Gastrocnemius medialis (tissue), 4 donors: ENCODE measurements at regions not wholly inside any gene's neighbourhood (a gene's known extent, or its start where the extent isn't known, plus 50 kb on each side); places are given as distances from the start of the nearest gene placed in this dataset.

Experiments
- CTCF ChIP-seq, 5 experiments: fragments of 450-650 bp in 3 of 5; fragments of 200-600 bp in 2 of 5; sonication (generic) in 2 of 5; IDR thresholded peaks in 4 of 5; conservative IDR thresholded peaks in 1 of 5; 1 replicate in 4 of 5; 2 replicates in 1 of 5; pipeline ENCODE4 v1.5.1; 2016 to 2019; ENCODE audit warnings: antibody characterized with exemption in 5 of 5, mild to moderate bottlenecking in 3 of 5, moderate library complexity in 3 of 5
- POLR2A ChIP-seq, 2 donors: fragments of 450-650 bp; IDR thresholded peaks; one replicate each; pipeline ENCODE4 v1.6.1; 2017; ENCODE audit warnings: antibody characterized with exemption in 2 of 2, mild to moderate bottlenecking in 2 of 2, moderate library complexity in 2 of 2

- no peak for TF ChIP-seq CTCF (IDR thresholded peaks at IDR 0.05 in 4 of 5, conservative IDR thresholded peaks at IDR 0.05 in 1 of 5)
- no peak for TF ChIP-seq POLR2A (IDR thresholded peaks at IDR 0.05)
Observed at GRCh38 chr6:104575536-104575935, 284.2 kb downstream of the HACE1 start.
